ENCODE measurements at regions not wholly inside any gene's neighbourhood (a gene's known extent, or its start where the extent isn't known, plus 50 kb on each side); places are given as distances from the start of the nearest gene placed in this dataset.
"Not testable (repeated sequence)": the region's sequence is repeated elsewhere in the genome, so short reads cannot be mapped to it uniquely, and the experiment has no call there.

DNA sequence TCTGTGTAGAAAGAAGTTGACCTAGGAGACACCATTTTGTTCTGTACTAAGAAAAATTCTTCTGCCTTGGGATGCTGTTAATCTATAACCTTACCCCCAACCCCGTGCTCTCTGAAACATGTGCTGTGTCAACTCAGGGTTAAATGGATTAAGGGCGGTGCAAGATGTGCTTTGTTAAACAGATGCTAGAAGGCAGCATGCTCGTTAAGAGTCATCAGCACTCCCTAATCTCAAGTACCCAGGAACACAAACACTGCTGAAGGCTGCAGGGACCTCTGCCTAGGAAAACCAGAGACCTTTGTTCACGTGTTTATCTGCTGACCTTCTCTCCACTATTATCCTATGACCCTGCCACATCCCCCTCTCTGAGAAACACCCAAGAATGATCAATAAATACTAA, 127.9 kb upstream of the MED14 start:
- H3K36me3 Mint-ChIP-seq (ENCODE audit: insufficient read depth in 1 of 3, low read depth in 3 of 3): peaks cover 44 to 64% (median 62%) of the 10 kb centered on the region in 3 experiments
- H3K23ac ChIP-seq (ENCODE audit: insufficient read length, low read depth, low read length): not testable (repeated sequence)

More for the DNA sequence above, 127.9 kb upstream of the MED14 start:
- not testable (repeated sequence) for H2BK5ac ChIP-seq (ENCODE audit: insufficient read length, low read length); H2AFZ ChIP-seq (ENCODE audit: low read length); H3K14ac ChIP-seq (ENCODE audit: insufficient read depth, low read length); H4K8ac ChIP-seq (replicated peaks; ENCODE audit: insufficient read length, low read depth, low read length); H2AK5ac ChIP-seq (ENCODE audit: insufficient read length, low read length); DNase-seq; H3T11ph ChIP-seq (ENCODE audit: low read length); H4K20me1 ChIP-seq (ENCODE audit: control insufficient read depth, insufficient read depth, insufficient read length); H3K23me2 ChIP-seq (ENCODE audit: insufficient read length, low read depth, low read length, poor library complexity, severe bottlenecking); H3K4me2 ChIP-seq (ENCODE audit: insufficient read depth, insufficient read length, low read length); H2BK15ac ChIP-seq (ENCODE audit: low read depth, low read length); H3K4me1 Mint-ChIP-seq; H2BK120ac ChIP-seq (ENCODE audit: low read depth, low read length, poor library complexity, severe bottlenecking); H3K27ac ChIP-seq (ENCODE audit: insufficient read length, low read depth, low read length); H2BK20ac ChIP-seq (ENCODE audit: low read depth, low read length, poor library complexity, severe bottlenecking); H4K5ac ChIP-seq (ENCODE audit: insufficient read length, low read depth, low read length); H3K79me1 ChIP-seq (ENCODE audit: insufficient read depth, low read depth, low read length, poor library complexity, severe bottlenecking); H3K4me3 Mint-ChIP-seq; H3K27me3 Mint-ChIP-seq (ENCODE audit: low read depth); H3K79me2 ChIP-seq (ENCODE audit: insufficient read depth, low read length); H3K9ac ChIP-seq (ENCODE audit: extremely low read depth, insufficient read length, low read length); H4K91ac ChIP-seq (ENCODE audit: insufficient read length, low read depth, low read length); H3K4me1 ChIP-seq (ENCODE audit: insufficient read depth, low read length); H2BK12ac ChIP-seq (ENCODE audit: insufficient read length, low read depth, low read length); H3K27me3 ChIP-seq (ENCODE audit: insufficient read depth, low read length); H3K56ac ChIP-seq (ENCODE audit: insufficient read length, low read depth, low read length); H3K4ac ChIP-seq (ENCODE audit: low read depth, low read length); H3K18ac ChIP-seq (ENCODE audit: insufficient read length, low read depth, low read length); H3K27ac Mint-ChIP-seq
- peaks cover 78 to 82% of the 10 kb centered on the region in 2 experiments for H3K9me3 Mint-ChIP-seq
- no CpG with 5 or more reads among the region's 4 CpGs for whole genome bisulfite sequencing (ENCODE audit: extremely low coverage, insufficient read length, low lambda C conversion rate)
- H3K9me3 ChIP-seq (ENCODE audit: control insufficient read depth, low read depth, low read length): peaks cover 19% of the 10 kb centered on the region
